Activated CD8-positive, alpha-beta memory T cell treated with anti-CD3 and anti-CD28 coated beads, Interleukin-2, amount 10 ng/mL, durations not matched to agents 7 days and 5 days (primary cell): ENCODE measurements at regions not wholly inside any gene's neighbourhood (a gene's known extent, or its start where the extent isn't known, plus 50 kb on each side); places are given as distances from the start of the nearest gene placed in this dataset.
"Not testable (repeated sequence)": the region's sequence is repeated elsewhere in the genome, so short reads cannot be mapped to it uniquely, and the experiment has no call there.

Experiments used
- ATAC-seq: fragments of 150-1000 bp; cut with Tn5 transposase; one replicate; pipeline ENCODE4 v1.10.0; 2021; ENCODE audit warnings: moderate library complexity
- CTCF ChIA-PET: fragments of 350-600 bp; sonication (Branson Sonifier 250); formaldehyde crosslinking; loops from one replicate; lab custom pipeline; 2021; ENCODE audit warnings: antibody characterized with exemption; lab: Charles Lee
- DNase-seq: peaks from one replicate; pipeline ENCODE4 v3.0.0-alpha.2; 2020
- H3K27ac Mint-ChIP-seq: one replicate; pipeline ENCODE4 v1.8.0; 2021; ENCODE audit warnings: mild to moderate bottlenecking, mixed read lengths
- H3K27me3 Mint-ChIP-seq: one replicate; pipeline ENCODE4 v1.8.0; 2021; ENCODE audit warnings: mixed read lengths
- H3K36me3 Mint-ChIP-seq: one replicate; pipeline ENCODE4 v1.8.0; 2021; ENCODE audit warnings: mild to moderate bottlenecking, mixed read lengths
- H3K4me1 Mint-ChIP-seq: one replicate; pipeline ENCODE4 v1.8.0; 2021; ENCODE audit warnings: mixed read lengths
- H3K4me3 Mint-ChIP-seq: one replicate; pipeline ENCODE4 v1.8.0; 2021; ENCODE audit warnings: mild to moderate bottlenecking, moderate library complexity, mixed read lengths
- H3K9me3 Mint-ChIP-seq: one replicate; pipeline ENCODE4 v1.8.0; 2022; ENCODE audit warnings: low read depth, mixed read lengths

DNA sequence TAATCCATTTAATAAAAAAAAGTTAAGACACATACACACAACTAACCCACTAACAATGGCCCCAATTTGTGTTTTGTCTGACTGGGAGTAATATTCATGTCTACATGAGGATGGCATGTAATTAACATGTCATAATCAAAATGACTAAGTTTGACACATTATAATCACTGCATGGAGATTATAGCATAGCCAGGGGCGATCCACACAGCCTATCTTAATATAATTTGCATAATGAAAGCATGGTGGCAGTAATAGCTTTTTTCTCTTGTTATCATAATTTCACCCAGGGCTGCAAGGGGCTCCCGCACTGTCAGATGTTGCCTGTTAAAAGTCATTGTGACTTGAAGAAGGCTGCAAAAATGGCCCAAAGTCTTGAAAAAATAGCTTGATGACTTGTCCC lies 243.7 kb downstream of the SMAD2 start:
- H3K36me3 Mint-ChIP-seq, result no peaks in the 10 kb centered on the region
- DNase-seq, result no peak
- CTCF ChIA-PET, result no interaction called here
- H3K4me1 Mint-ChIP-seq, result no peaks in the 10 kb centered on the region
- H3K4me3 Mint-ChIP-seq, result no peak overlapping the region
- no peak overlapping the region for H3K27ac Mint-ChIP-seq
- H3K9me3 Mint-ChIP-seq, result no peaks in the 10 kb centered on the region
- ATAC-seq, result no peak
- H3K27me3 Mint-ChIP-seq, result peaks cover 2% of the 10 kb centered on the region

DNA sequence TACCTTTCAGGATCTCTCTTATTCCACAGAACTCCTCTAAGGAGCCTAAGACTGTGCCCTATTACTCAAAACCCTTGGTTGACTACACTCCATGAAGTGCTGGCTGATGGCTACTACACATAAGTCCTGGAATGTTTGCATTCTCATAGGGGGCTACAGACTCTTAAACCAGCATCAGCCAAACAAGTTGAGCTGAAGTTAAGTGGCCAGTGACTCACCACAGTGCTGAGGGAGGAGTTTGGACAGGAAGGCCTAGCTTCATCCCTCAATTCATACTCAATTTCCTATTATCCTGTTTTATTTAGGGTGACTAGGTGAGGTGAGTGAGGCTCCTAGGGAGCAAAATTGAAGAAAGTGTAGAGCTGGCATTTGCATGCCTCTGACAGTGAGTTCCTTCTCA lies 246.7 kb downstream of the SMAD2 start:
- CTCF ChIA-PET, result no interaction called here
- DNase-seq, result no peak
- no peak overlapping the region for H3K4me3 Mint-ChIP-seq

DNA sequence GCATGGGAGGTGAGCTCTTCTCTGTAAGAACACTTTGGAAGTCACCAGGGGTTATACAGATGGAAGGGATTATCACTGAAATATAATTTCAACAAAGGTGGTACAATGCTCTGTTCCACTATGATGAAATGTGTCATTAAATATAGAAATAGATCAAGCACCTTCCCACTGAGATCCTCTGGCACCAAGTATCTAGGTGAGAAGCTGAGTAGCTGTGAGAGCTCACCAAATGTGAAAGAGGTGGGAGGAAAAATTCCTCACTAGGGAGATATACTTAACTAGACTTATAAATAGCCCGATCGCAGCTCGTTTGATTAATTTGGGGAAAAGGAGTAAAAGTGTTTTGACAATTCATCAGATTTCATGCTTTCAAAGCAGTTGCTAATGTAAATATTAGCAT lies 247.6 kb downstream of the SMAD2 start:
- Mint-ChIP-seq H3K4me3 (no peak overlapping the region), H3K27ac (no peak overlapping the region), H3K9me3 (no peaks in the 10 kb centered on the region), H3K36me3 (no peaks in the 10 kb centered on the region), H3K4me1 (no peaks in the 10 kb centered on the region), H3K27me3 (no peaks in the 10 kb centered on the region)
- CTCF ChIA-PET, result no interaction called here
- ATAC-seq (no peak), DNase-seq (no peak)

More for the DNA sequence above, 246.7 kb downstream of the SMAD2 start:
- peaks cover 2% of the 10 kb centered on the region for H3K27me3 Mint-ChIP-seq
- no peaks in the 10 kb centered on the region for H3K4me1 Mint-ChIP-seq
- no peak for ATAC-seq
- H3K27ac Mint-ChIP-seq, result no peak overlapping the region
- H3K9me3 Mint-ChIP-seq, result no peaks in the 10 kb centered on the region
- H3K36me3 Mint-ChIP-seq, result no peaks in the 10 kb centered on the region

DNA sequence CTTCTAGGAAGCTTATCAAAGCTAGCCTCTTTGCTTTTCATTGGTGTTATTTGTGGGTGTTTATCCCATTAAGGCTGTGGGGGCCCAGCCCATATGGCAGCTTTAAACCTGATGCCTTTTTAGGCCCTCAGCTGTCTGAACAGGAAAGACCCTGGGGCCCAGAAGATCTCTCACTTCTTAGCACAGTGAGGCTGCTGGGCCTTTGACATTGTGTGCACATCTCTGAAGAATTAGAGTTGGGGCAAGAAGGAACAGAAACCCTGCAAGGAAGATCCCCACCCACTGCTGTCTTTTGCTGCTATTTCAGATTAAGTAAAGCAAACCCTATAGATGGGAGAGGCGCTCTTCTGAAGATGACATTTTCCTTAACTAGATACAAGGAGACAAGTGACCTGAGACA lies 250.0 kb downstream of the SMAD2 start:
- no peak overlapping the region for H3K27ac Mint-ChIP-seq
- no peak for DNase-seq
- no peaks in the 10 kb centered on the region for H3K4me1 Mint-ChIP-seq
- H3K4me3 Mint-ChIP-seq, result no peak overlapping the region
- H3K9me3 Mint-ChIP-seq, result no peaks in the 10 kb centered on the region
- CTCF ChIA-PET, result no interaction called here
- H3K27me3 Mint-ChIP-seq, result no peaks in the 10 kb centered on the region
- ATAC-seq, result no peak
- no peaks in the 10 kb centered on the region for H3K36me3 Mint-ChIP-seq

DNA sequence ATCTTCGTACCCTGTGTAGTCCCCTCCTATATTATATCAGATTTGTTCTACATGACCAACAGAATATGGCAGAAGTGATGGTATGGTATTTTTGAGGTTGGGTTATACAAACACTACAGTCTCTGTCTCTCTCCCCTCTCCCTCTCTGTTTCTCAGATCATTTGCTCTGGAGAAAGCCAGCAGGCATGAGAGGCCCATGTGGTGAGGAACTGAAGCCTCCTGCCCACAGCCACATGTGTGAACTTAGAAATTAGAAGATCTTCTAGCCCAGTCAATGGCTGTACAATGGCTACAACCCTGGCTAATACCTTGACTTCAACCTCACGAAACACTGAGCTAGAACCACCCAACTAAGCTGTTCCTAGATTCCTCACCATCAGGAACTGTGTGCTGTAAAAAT lies 250.6 kb downstream of the SMAD2 start:
- ATAC-seq (no peak), DNase-seq (no peak)
- CTCF ChIA-PET, result no interaction called here
- Mint-ChIP-seq H3K27me3 (no peaks in the 10 kb centered on the region), H3K4me3 (no peak overlapping the region), H3K27ac (no peak overlapping the region), H3K9me3 (no peaks in the 10 kb centered on the region), H3K4me1 (no peaks in the 10 kb centered on the region), H3K36me3 (no peaks in the 10 kb centered on the region)

DNA sequence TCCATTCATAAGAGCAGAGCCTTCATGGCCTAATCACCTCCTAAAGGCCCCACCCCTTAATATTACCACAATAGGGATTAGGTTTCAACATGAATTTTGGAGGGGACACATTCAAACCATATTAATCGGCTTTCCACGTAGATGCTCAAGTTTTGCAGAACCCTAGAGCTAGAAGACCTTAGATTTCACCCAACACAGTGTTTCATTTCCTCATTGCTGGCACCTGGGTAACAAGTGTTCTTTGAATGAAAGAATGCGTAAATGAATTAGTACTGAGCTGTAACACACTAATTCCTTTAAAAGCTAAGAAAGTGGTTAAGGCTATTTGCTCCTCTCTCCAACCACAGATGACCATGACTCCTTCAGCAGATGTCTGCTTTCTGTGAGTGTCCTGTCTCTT lies 252.5 kb downstream of the SMAD2 start:
- H3K4me3 Mint-ChIP-seq, result no peak overlapping the region
- H3K36me3 Mint-ChIP-seq, result no peaks in the 10 kb centered on the region
- H3K27ac Mint-ChIP-seq, result no peak overlapping the region
- no peaks in the 10 kb centered on the region for H3K9me3 Mint-ChIP-seq
- H3K27me3 Mint-ChIP-seq, result no peaks in the 10 kb centered on the region
- ATAC-seq (no peak), DNase-seq (no peak)
- CTCF ChIA-PET, result no interaction called here
- no peaks in the 10 kb centered on the region for H3K4me1 Mint-ChIP-seq

DNA sequence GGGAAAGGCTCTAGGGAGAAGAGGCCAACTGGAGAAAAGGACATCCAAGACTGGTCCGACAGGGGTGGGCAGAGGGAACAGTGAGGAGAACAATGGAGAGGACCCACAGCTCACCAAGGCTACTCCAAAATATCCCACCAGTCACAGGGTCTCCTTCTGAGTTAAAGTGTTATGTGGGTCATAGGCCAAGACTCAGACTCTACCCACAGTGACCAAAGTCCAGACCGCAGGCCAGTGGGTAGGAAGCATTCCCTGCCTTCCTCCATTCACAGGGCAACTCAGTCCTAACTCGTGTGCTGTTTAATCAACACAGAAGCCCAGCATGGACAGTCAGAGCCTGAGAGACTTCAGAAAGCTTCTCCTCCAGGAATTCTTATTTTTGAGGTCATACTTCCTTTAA lies 260.6 kb downstream of the SMAD2 start:
- no peak overlapping the region for H3K27ac Mint-ChIP-seq
- H3K27me3 Mint-ChIP-seq, result peaks cover 24% of the 10 kb centered on the region
- H3K4me1 Mint-ChIP-seq, result no peaks in the 10 kb centered on the region
- no peak for ATAC-seq
- DNase-seq, result no peak
- CTCF ChIA-PET, result no interaction called here
- H3K9me3 Mint-ChIP-seq, result no peaks in the 10 kb centered on the region
- H3K36me3 Mint-ChIP-seq, result no peaks in the 10 kb centered on the region
- no peak overlapping the region for H3K4me3 Mint-ChIP-seq

DNA sequence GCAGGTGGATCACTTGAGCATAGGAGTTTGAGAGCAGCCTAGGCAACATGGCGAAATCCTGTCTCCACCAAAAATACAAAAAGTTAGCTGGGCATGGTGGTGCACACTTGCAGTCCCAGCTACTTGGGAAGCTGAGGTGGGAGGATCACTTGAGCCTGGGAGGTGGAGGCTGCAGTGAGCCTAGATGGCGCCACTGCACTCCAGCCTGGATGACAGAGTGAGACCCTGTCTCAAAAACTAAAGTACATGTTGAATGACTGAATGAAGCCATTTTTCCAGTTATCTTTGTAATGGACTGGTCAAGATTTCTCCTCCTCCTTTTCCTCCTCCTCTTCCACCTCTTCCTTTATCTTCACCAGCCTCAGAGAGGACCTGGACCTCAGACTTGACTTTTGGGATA lies 272.0 kb downstream of the SMAD2 start:
- Mint-ChIP-seq H3K36me3 (no peaks in the 10 kb centered on the region), H3K4me3 (no peak overlapping the region), H3K27ac (no peak overlapping the region), H3K27me3 (no peaks in the 10 kb centered on the region), H3K4me1 (no peaks in the 10 kb centered on the region), H3K9me3 (peaks cover 4% of the 10 kb centered on the region)
- ATAC-seq (no peak), DNase-seq (no peak)
- CTCF ChIA-PET, result no interaction called here

DNA sequence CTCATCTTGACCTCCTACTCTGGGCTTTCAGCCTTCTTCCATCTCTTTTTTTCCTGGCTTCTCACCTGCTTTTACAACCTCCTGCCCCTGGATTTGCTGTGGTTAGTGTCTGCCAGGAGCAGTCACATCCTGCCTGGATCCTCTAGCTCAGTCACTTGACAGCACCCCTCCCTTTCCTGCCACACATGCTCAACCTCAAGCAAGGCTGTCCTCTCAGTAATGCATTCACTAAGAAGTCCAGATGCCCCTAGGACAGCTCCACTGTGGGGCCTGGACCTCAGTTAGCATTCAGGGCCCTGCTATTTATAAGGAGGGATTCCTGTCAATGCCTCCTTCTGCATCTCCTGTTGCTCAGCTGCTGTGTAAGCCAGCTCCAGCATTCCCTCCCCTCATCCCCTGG lies 275.5 kb downstream of the SMAD2 start:
- H3K4me3 Mint-ChIP-seq, result no peak overlapping the region
- H3K9me3 Mint-ChIP-seq, result peaks cover 3% of the 10 kb centered on the region
- DNase-seq, result no peak
- CTCF ChIA-PET, result no interaction called here
- no peak overlapping the region for H3K27ac Mint-ChIP-seq
- no peaks in the 10 kb centered on the region for H3K36me3 Mint-ChIP-seq
- no peaks in the 10 kb centered on the region for H3K27me3 Mint-ChIP-seq
- no peaks in the 10 kb centered on the region for H3K4me1 Mint-ChIP-seq
- ATAC-seq, result no peak

DNA sequence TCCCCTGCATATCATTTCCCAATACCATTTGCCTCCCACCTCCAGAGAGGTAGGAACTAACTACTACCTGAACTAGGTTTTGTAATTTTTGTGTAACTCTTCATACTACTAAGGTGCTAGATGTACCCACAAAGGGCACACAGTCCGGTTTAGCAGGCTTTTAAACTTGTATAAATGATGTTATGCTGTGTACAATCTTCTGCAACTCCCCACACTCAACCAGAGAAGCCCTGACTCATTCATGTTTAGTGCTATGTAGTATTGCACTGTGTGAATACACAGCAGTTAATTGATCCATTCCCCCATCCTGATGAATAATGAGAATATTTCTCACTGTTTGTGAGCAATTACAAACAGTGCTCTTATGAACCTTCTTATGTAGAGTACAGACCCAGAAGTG lies 285.6 kb downstream of the SMAD2 start:
- no peak for ATAC-seq
- Mint-ChIP-seq H3K9me3 (no peaks in the 10 kb centered on the region), H3K36me3 (no peaks in the 10 kb centered on the region), H3K4me1 (no peaks in the 10 kb centered on the region), H3K27me3 (peaks cover 2% of the 10 kb centered on the region), H3K4me3 (no peak overlapping the region), H3K27ac (no peak overlapping the region)
- CTCF ChIA-PET, result no interaction called here
- DNase-seq, result no peak

DNA sequence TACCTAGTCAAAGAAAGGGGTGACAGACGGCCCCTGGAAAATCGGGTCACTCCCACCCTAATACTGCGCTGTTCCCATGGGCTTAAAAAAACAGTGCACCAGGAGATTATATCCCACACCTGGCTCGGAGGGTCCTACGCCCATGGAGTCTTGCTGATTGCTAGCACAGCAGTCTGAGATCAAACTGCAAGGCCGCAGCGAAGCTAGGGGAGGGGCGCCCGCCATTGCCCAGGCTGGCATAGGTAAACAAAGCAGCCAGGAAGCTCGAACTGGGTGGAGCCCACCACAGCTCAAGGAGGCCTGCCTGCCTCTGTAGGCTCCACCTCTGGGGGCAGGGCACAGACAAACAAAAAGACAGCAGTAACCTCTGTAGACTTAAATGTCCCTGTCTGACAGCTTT lies 292.9 kb downstream of the SMAD2 start:
- CTCF ChIA-PET, result not testable (repeated sequence)

DNA sequence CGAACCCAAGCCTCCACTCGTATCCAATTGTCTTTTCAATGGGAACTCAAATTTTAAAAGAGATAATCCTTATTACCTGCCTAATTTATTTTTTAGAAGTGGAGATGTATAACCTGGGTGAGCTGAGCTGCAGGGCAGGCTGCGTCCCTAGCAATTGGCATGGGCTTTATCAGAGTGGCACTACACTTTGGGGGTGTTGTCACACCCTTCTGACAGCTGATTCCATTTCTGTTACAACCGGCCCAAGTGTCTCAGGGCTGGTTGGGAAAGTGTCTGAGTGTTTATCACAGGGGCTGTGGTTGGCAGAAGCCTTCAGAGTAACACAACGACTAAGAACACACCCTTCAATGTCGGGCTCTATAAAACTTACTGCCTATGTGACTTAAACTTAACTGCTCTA lies 295.0 kb downstream of the SMAD2 start:
- DNase-seq, result no peak
- Mint-ChIP-seq H3K27me3 (peaks cover 2% of the 10 kb centered on the region), H3K4me1 (no peaks in the 10 kb centered on the region), H3K27ac (no peak overlapping the region), H3K36me3 (no peaks in the 10 kb centered on the region), H3K4me3 (no peak overlapping the region), H3K9me3 (no peaks in the 10 kb centered on the region)
- CTCF ChIA-PET, result no interaction called here
- no peak for ATAC-seq

More for the DNA sequence above, 292.9 kb downstream of the SMAD2 start:
- H3K9me3 Mint-ChIP-seq, H3K27ac Mint-ChIP-seq, H3K4me3 Mint-ChIP-seq, ATAC-seq, DNase-seq, H3K27me3 Mint-ChIP-seq, H3K36me3 Mint-ChIP-seq, H3K4me1 Mint-ChIP-seq: not testable (repeated sequence)

DNA sequence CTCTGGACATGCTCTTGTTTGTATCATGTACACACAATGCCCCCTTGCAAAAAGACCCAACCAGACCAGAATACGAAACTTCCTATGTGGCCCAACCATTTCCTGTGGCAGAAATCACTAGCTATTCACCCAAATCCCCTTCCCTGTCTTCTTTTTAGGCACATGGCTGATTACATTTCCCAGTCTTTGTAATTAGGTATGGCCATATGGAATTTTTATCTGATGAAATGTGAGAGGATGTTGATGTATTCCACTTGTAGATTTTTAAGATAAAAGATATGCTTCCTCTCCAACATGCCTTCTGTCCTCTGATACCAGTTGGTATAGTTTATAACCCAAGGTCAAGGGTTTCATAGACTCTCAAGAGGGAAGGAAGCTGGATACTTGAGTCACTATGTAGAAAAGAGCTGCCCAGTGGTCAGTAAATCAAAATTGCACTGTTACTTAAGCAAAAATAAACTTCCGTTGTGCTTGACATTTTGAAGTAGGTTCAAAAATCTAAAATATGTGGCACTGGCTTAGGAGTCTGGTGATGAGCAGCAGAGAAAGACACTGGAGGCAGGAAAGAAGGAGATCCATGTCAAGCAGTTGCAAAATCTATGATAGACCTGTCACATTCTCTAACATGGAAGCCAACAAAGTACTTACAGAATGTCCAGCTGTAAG lies 297.4 kb downstream of the SMAD2 start:
- CTCF ChIA-PET, result no interaction called here
- H3K4me3 Mint-ChIP-seq, result no peak overlapping the region
- H3K9me3 Mint-ChIP-seq, result no peaks in the 10 kb centered on the region
- H3K4me1 Mint-ChIP-seq, result no peaks in the 10 kb centered on the region
- no peaks in the 10 kb centered on the region for H3K36me3 Mint-ChIP-seq
- no peak overlapping the region for H3K27ac Mint-ChIP-seq
- no peak for ATAC-seq
- no peak for DNase-seq
- peaks cover 13% of the 10 kb centered on the region for H3K27me3 Mint-ChIP-seq

DNA sequence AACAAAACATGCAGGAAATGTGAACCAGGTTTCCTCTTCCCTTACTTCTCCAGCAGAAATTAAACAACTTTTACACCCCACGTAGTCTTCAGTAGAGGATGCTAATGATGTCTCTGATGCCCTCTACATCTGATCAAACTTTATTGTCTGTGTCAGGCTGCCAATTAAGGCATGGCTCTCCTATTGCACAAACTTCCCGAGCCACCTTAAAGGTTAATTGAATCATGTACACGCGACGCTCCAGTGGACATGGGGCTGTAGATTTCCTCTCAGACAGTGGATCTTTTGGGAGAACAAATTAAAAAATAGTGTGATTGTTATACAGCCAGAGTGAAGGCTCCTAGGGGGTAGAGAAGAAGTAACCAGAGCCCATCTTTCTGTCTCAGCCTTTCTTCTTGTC lies 301.6 kb downstream of the SMAD2 start:
- DNase-seq (no peak), ATAC-seq (no peak)
- Mint-ChIP-seq H3K4me3 (no peak overlapping the region), H3K36me3 (no peaks in the 10 kb centered on the region), H3K27me3 (peaks cover 18% of the 10 kb centered on the region), H3K27ac (no peak overlapping the region), H3K9me3 (no peaks in the 10 kb centered on the region), H3K4me1 (no peaks in the 10 kb centered on the region)
- CTCF ChIA-PET, result no interaction called here

DNA sequence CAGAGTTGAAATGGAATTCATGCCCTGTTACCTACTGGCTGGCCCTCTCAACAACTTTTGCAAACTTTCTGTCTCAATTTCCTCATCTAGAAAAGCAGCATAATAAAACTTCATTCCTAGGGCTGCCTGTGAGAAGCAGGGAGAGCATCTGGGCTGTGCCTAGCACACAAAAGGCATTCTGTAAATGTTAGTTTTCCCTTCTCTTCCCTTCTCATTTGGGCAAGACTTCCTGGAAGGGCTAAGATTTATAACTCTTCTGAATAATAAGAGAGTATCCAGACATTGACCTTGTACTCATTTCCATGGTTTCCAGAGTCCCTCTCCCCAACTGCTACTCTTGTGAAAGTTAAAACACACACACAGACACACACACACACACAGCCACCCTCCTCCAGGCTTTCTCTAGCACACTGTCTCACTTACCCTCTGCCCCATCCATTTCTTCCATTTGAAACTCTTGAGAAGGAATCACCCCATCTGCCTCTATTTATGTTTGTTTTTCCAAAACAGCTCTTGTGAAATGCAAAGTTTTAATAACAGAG lies 302.1 kb downstream of the SMAD2 start:
- CTCF ChIA-PET, result no interaction called here
- Mint-ChIP-seq H3K27ac (no peak overlapping the region), H3K9me3 (no peaks in the 10 kb centered on the region), H3K27me3 (peaks cover 17% of the 10 kb centered on the region), H3K4me1 (no peaks in the 10 kb centered on the region), H3K36me3 (no peaks in the 10 kb centered on the region), H3K4me3 (no peak overlapping the region)
- ATAC-seq (no peak), DNase-seq (no peak)
